BLaER1 treated with 17β-estradiol and CSF1 and Interleukin-3, amounts not matched to agents 10 nM and 100 nM (cell line): ENCODE measurements at regions not wholly inside any gene's neighbourhood (a gene's known extent, or its start where the extent isn't known, plus 50 kb on each side); places are given as distances from the start of the nearest gene placed in this dataset.

Experiments
- H3K27ac ChIP-seq, 11 experiments: shearing (Covaris generic); formaldehyde crosslinking; 2 replicates each; pipeline ENCODE4 v1.8.1; 2022
- H3K27me3 ChIP-seq, 11 experiments: shearing (Covaris generic); formaldehyde crosslinking; 2 replicates each; pipeline ENCODE4 v1.8.1; 2022
- H3K36me3 ChIP-seq, 11 experiments: shearing (Covaris generic); formaldehyde crosslinking; 2 replicates each; pipeline ENCODE4 v1.8.1; 2022
- H3K4me1 ChIP-seq, 10 experiments: shearing (Covaris generic); formaldehyde crosslinking; 2 replicates each; pipeline ENCODE4 v1.8.1; 2022
- H3K4me2 ChIP-seq, 11 experiments: shearing (Covaris generic); formaldehyde crosslinking; 2 replicates each; pipeline ENCODE4 v1.8.1; 2022
- H3K4me3 ChIP-seq, 10 experiments: shearing (Covaris generic); formaldehyde crosslinking; 2 replicates each; pipeline ENCODE4 v1.8.1; 2022
- H3K9ac ChIP-seq, 11 experiments: shearing (Covaris generic); formaldehyde crosslinking; 2 replicates each; pipeline ENCODE4 v1.8.1; 2022
- H3K9me3 ChIP-seq, 11 experiments: shearing (Covaris generic); formaldehyde crosslinking; replicated peaks in 1 of 11; 2 replicates each; pipeline ENCODE4 v1.8.1; 2022
- H4K20me1 ChIP-seq, 11 experiments: shearing (Covaris generic); formaldehyde crosslinking; 2 replicates each; pipeline ENCODE4 v1.8.1; 2022
- Cebpa-rat ChIP-seq, 11 experiments: shearing (Covaris generic); IDR thresholded peaks; 2 replicates each; pipeline ENCODE4 v1.8.1; 2022

- H3K9ac ChIP-seq: no peak overlapping the region
- H3K27ac ChIP-seq: peak overlapping the region in 2 of 11 experiments; percentile 10 to 46; a peak in 3 of 22 replicates
- H3K9me3 ChIP-seq: no peaks in the 10 kb centered on the region
- peak overlapping the region in 2 of 11 experiments; percentile 53 to 57; a peak in 3 of 22 replicates for H3K4me2 ChIP-seq
- no peaks in the 10 kb centered on the region for H4K20me1 ChIP-seq
- no peak overlapping the region for H3K4me3 ChIP-seq
- peaks cover 0 to 18% (median 0%) of the 10 kb centered on the region in 10 experiments; a peak in 5 of 20 replicates for H3K4me1 ChIP-seq
- H3K36me3 ChIP-seq: no peaks in the 10 kb centered on the region
- no peak for TF ChIP-seq Cebpa-rat (IDR thresholded peaks at IDR 0.05)
- no peaks in the 10 kb centered on the region for H3K27me3 ChIP-seq
Observed at GRCh38 chr14:62409626-62410300, 635.5 kb downstream of the KCNH5 start.

- H3K9ac ChIP-seq: no peak overlapping the region
- no peaks in the 10 kb centered on the region for H3K36me3 ChIP-seq
- H3K9me3 ChIP-seq: no peaks in the 10 kb centered on the region
- no peaks in the 10 kb centered on the region for H3K4me1 ChIP-seq
- no peaks in the 10 kb centered on the region for H4K20me1 ChIP-seq
- H3K27ac ChIP-seq: no peak overlapping the region
- H3K27me3 ChIP-seq: no peaks in the 10 kb centered on the region
- H3K4me2 ChIP-seq: no peak overlapping the region
- no peak overlapping the region for H3K4me3 ChIP-seq
- TF ChIP-seq Cebpa-rat (IDR thresholded peaks at IDR 0.05): no peak
Observed at GRCh38 chr14:62420847-62421246, 624.4 kb downstream of the KCNH5 start.

GRCh38 chr14:62428429-62429203 lies 616.6 kb downstream of the KCNH5 start:
- TF ChIP-seq Cebpa-rat (IDR thresholded peaks at IDR 0.05): no peak
- no peak overlapping the region for H3K4me3 ChIP-seq
- H3K36me3 ChIP-seq: no peaks in the 10 kb centered on the region
- H3K27ac ChIP-seq: no peak overlapping the region
- no peaks in the 10 kb centered on the region for H3K4me1 ChIP-seq
- H3K4me2 ChIP-seq: no peak overlapping the region
- no peaks in the 10 kb centered on the region for H3K27me3 ChIP-seq
- H4K20me1 ChIP-seq: no peaks in the 10 kb centered on the region
- H3K9me3 ChIP-seq: peaks cover 10 to 30% (median 19%) of the 10 kb centered on the region in 11 experiments
- H3K9ac ChIP-seq: no peak overlapping the region

- Histone ChIP-seq H3K27ac (no peak overlapping the region), H3K9me3 (peaks cover 18 to 40% (median 25%) of the 10 kb centered on the region in 11 experiments), H4K20me1 (no peaks in the 10 kb centered on the region), H3K4me3 (no peak overlapping the region), H3K9ac (no peak overlapping the region), H3K36me3 (no peaks in the 10 kb centered on the region), H3K27me3 (no peaks in the 10 kb centered on the region), H3K4me2 (no peak overlapping the region), H3K4me1 (no peaks in the 10 kb centered on the region)
- TF ChIP-seq Cebpa-rat (IDR thresholded peaks at IDR 0.05): no peak
Observed at GRCh38 chr14:62429683-62430082, 615.6 kb downstream of the KCNH5 start.

- no peak for TF ChIP-seq Cebpa-rat (IDR thresholded peaks at IDR 0.05)
- H3K4me2 ChIP-seq: no peak overlapping the region
- no peaks in the 10 kb centered on the region for H4K20me1 ChIP-seq
- no peak overlapping the region for H3K27ac ChIP-seq
- no peaks in the 10 kb centered on the region for H3K27me3 ChIP-seq
- H3K36me3 ChIP-seq: no peaks in the 10 kb centered on the region
- no peak overlapping the region for H3K4me3 ChIP-seq
- peaks cover 22 to 45% (median 29%) of the 10 kb centered on the region in 11 experiments for H3K9me3 ChIP-seq
- no peaks in the 10 kb centered on the region for H3K4me1 ChIP-seq
- no peak overlapping the region for H3K9ac ChIP-seq
Observed at GRCh38 chr14:62431496-62431895, 613.8 kb downstream of the KCNH5 start.

GRCh38 chr14:62432955-62433354 lies 612.3 kb downstream of the KCNH5 start:
- Histone ChIP-seq H3K27me3 (no peaks in the 10 kb centered on the region), H4K20me1 (no peaks in the 10 kb centered on the region), H3K9me3 (peaks cover 22 to 45% (median 29%) of the 10 kb centered on the region in 11 experiments), H3K4me1 (no peaks in the 10 kb centered on the region), H3K27ac (no peak overlapping the region), H3K9ac (no peak overlapping the region), H3K4me2 (no peak overlapping the region), H3K4me3 (no peak overlapping the region), H3K36me3 (no peaks in the 10 kb centered on the region)
- TF ChIP-seq Cebpa-rat (IDR thresholded peaks at IDR 0.05): no peak

- Histone ChIP-seq H4K20me1 (no peaks in the 10 kb centered on the region), H3K27ac (no peak overlapping the region), H3K4me1 (no peaks in the 10 kb centered on the region), H3K9ac (no peak overlapping the region), H3K4me3 (no peak overlapping the region), H3K4me2 (no peak overlapping the region), H3K9me3 (peaks cover 42 to 71% (median 51%) of the 10 kb centered on the region in 11 experiments), H3K27me3 (no peaks in the 10 kb centered on the region), H3K36me3 (no peaks in the 10 kb centered on the region)
- TF ChIP-seq Cebpa-rat (IDR thresholded peaks at IDR 0.05): no peak
Observed at GRCh38 chr14:62436261-62436660, 609.0 kb downstream of the KCNH5 start.

- Histone ChIP-seq H3K27me3 (no peaks in the 10 kb centered on the region), H4K20me1 (no peaks in the 10 kb centered on the region), H3K27ac (no peak overlapping the region), H3K9me3 (peaks cover 20 to 45% (median 31%) of the 10 kb centered on the region in 11 experiments), H3K9ac (no peak overlapping the region), H3K36me3 (no peaks in the 10 kb centered on the region), H3K4me3 (no peak overlapping the region), H3K4me2 (no peak overlapping the region), H3K4me1 (no peaks in the 10 kb centered on the region)
- no peak for TF ChIP-seq Cebpa-rat (IDR thresholded peaks at IDR 0.05)
Observed at GRCh38 chr14:62439210-62439609, 606.0 kb downstream of the KCNH5 start.

GRCh38 chr14:62443796-62444195 lies 601.5 kb downstream of the KCNH5 start:
- peaks cover 20 to 28% (median 23%) of the 10 kb centered on the region in 11 experiments for H3K9me3 ChIP-seq
- H3K9ac ChIP-seq: no peak overlapping the region
- H3K4me2 ChIP-seq: no peak overlapping the region
- no peaks in the 10 kb centered on the region for H3K4me1 ChIP-seq
- H3K27me3 ChIP-seq: no peaks in the 10 kb centered on the region
- H3K27ac ChIP-seq: no peak overlapping the region
- no peak overlapping the region for H3K4me3 ChIP-seq
- H4K20me1 ChIP-seq: no peaks in the 10 kb centered on the region
- no peaks in the 10 kb centered on the region for H3K36me3 ChIP-seq
- TF ChIP-seq Cebpa-rat (IDR thresholded peaks at IDR 0.05): no peak
